Heart left ventricle (tissue), 13 donors: ENCODE measurements at regions not wholly inside any gene's neighbourhood (a gene's known extent, or its start where the extent isn't known, plus 50 kb on each side); places are given as distances from the start of the nearest gene placed in this dataset.
"Not testable (repeated sequence)": the region's sequence is repeated elsewhere in the genome, so short reads cannot be mapped to it uniquely, and the experiment has no call there.

ENCODE experiments used
- CTCF ChIP-seq, 12 donors: fragments of 200-600 bp; sonication (generic) in 4 of 12; IDR thresholded peaks; one replicate each; pipeline versions ENCODE4 v1.5.0 to v1.8.0; 2018 to 2022; ENCODE audit warnings: antibody characterized with exemption in 12 of 12, mild to moderate bottlenecking in 5 of 12
- POLR2A ChIP-seq, 2 donors: fragments of 450-650 bp; IDR thresholded peaks; one replicate each; pipeline ENCODE4 v1.6.1; 2017; ENCODE audit warnings: antibody characterized with exemption in 2 of 2, mild to moderate bottlenecking in 2 of 2, moderate library complexity in 2 of 2
- donor health status: ischemic (EF 13 %, LVEDD 7.1; RV severe dilation, severe dysfunction).
- donor health status: DM: no; HTN: yes; CAD: no.
- donor health status: DM: no; HTN: no; CAD: no.
- donor health status: ischemic (EF 25% LVEDD 6.9; RV normal size, moderate dysfunction).
- donor health status: ischemic (EF 25% LVEDD 5.7; RV mildly dilated, moderate dysfunction).
- donor health status: ischemic (EF 35%, LVEDD 5.7; RV mildly dilated, moderate dysfunction).
- donor health status: nonischemic (EF 11% LVEDD 7.7; RV severe dilation, severe dysfunction).
- donor health status: DM: yes; HTN: yes; CAD: no.
- donor health status: PGD.
- donor health status: ischemic (EF 29% LVEDD 5.4; RV normal size, mild dysfunction).
- donor health status: nonischemic (EF 23%, LVEDD 6.1; RV moderate dilation, normal function).

- not testable (repeated sequence) for TF ChIP-seq CTCF, POLR2A (IDR thresholded peaks at IDR 0.05)
Observed at GRCh38 chr15:21705480-21705879, 172.1 kb downstream of the POTEB start.
